Activated naive CD4-positive, alpha-beta T cell treated with Interleukin-2 at 50 U/mL for 16 hours (primary cell): ENCODE measurements at regions not wholly inside any gene's neighbourhood (a gene's known extent, or its start where the extent isn't known, plus 50 kb on each side); places are given as distances from the start of the nearest gene placed in this dataset.

Experiments used
- DNase-seq: peaks from one replicate; pipeline ENCODE4 v3.0.0-alpha.2; 2020

DNA sequence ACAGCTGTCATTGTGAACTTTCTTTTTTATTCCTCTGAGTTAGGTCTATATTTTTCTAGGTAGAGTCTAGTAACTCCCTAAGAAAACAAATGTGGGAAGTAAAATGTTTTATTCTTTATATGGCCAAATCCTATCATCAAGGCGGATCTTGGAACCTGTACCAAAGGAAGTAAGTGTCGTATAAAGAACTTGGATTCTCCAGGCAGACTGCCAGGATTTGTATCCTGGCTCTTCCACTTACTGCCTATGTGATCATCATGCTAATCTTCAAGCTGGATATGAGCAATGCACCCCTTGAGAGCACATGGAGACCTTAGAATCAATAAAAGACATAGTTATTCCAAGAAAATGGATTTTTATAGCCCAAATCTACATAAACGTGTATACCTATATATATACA, 286.5 kb downstream of the PCDH17 start:
- no peak for DNase-seq

GRCh38 chr13:57918913-57919312, 287.4 kb downstream of the PCDH17 start:
- DNase-seq: no peak

GRCh38 chr13:57925250-57925649, 293.7 kb downstream of the PCDH17 start:
- no peak for DNase-seq

DNA sequence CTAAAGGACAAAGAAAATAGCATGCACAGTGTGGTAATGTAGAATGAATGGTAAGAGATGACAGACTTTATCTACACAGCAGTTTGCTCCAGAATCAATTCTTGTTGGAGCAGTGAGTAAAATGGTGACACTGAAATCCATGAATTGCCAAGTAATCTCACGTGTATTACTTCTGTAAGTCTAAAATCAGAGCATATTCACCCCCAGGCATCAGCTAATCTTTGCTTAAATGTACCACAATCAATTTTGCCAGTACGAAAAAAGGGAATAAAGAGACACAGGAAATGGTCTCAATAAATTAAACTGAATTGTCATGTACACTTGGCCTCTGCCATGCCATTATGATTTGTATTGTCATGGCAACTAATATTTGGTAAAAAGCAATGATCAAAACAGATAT, 294.2 kb downstream of the PCDH17 start:
- no peak for DNase-seq

DNA sequence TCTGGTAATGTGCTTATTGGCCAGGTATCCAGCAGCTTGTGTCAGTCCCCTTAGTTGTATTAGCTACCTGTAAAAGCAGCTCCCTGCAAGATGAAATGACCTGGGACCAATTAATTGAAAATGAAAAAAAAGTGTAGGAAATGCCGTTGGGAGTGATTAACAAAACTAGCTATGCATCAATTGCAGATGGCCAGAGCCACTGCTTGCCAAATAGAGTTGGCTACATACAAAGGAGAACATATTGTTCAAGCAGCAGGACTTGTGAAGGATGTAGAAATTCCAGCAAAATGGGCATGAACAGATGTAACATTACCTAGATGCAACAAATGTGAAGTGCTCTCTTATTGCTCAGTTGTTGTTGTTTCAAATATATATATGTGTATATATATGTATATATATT, 300.5 kb downstream of the PCDH17 start:
- no peak for DNase-seq

DNA sequence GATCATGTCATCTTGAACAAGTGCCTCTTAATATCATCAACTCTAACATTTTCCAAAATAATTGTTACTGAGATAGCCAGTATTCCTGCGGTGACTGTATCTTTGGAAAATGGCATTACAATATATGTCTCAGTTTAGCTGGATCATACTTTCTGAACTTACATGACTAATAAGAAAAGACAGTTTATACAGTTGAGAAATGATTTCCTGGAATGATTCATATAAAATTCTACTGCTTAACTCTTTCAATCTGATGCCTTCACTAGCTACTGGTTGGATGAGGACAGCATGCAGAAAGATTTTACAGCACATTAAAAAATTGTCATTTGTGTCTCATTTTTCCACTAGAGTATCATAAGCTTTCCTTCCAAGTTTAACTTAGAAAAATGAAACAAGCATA, 302.1 kb downstream of the PCDH17 start:
- no peak for DNase-seq

- DNase-seq: no peak
Measured at GRCh38 chr13:57935965-57936364, 304.4 kb downstream of the PCDH17 start.

- DNase-seq: no peak
Measured at GRCh38 chr13:57946361-57946760, 314.8 kb downstream of the PCDH17 start.

- DNase-seq: no peak
Measured at GRCh38 chr13:57948884-57949283, 317.3 kb downstream of the PCDH17 start.

- no peak for DNase-seq
Measured at GRCh38 chr13:57969951-57970350, 338.4 kb downstream of the PCDH17 start.

DNA sequence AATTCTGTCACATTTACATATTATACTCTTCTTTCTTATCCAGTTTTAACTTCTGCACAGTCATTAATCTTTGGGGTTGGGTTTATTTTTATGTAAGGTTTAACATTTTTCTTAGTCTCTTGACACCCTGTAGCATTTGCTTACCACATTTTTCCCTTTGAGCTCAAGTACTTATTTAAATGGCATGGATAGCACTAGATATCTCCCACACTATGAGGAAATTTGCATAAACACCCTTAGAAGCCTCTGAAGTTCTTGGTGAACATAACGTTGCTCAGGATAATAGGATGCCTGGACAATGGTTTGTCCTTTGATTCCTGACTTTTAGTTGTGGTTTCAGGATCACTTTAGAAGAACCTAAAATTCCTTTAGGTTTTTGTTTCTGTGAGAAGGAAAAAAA, 338.9 kb downstream of the PCDH17 start:
- no peak for DNase-seq

GRCh38 chr13:57982782-57983181, 351.2 kb downstream of the PCDH17 start:
- DNase-seq: no peak

- DNase-seq: no peak
Measured at GRCh38 chr13:57988276-57988675, 356.7 kb downstream of the PCDH17 start.

- no peak for DNase-seq
Measured at GRCh38 chr13:57991041-57991440, 359.5 kb downstream of the PCDH17 start.

GRCh38 chr13:57992416-57992815, 360.9 kb downstream of the PCDH17 start:
- no peak for DNase-seq

DNA sequence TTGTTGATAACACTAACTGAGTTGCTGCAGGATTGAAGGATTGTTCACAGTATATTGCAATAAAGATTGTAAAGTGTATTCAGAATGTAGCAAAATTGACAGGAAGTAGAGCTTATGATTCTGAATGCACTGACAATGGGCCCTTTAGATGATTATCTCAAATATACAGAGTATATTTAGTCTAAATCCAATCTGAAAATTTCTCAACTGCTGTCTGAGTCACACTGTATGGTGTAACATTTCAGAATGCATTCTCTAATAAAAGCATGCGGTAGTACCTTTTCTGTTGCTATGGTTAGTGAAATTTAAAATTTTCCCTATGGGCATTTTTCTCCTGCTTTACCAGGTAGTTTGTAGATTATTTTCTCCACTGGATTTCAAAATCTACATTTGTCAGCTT, 365.2 kb downstream of the PCDH17 start:
- DNase-seq: no peak

- no peak for DNase-seq
Measured at GRCh38 chr13:58004751-58005150, 373.2 kb downstream of the PCDH17 start.

GRCh38 chr13:58018020-58018419, 386.5 kb downstream of the PCDH17 start:
- DNase-seq: no peak

- DNase-seq: no peak
Measured at GRCh38 chr13:58018865-58019264, 387.3 kb downstream of the PCDH17 start.

GRCh38 chr13:58024103-58024502, 392.6 kb downstream of the PCDH17 start:
- no peak for DNase-seq

DNA sequence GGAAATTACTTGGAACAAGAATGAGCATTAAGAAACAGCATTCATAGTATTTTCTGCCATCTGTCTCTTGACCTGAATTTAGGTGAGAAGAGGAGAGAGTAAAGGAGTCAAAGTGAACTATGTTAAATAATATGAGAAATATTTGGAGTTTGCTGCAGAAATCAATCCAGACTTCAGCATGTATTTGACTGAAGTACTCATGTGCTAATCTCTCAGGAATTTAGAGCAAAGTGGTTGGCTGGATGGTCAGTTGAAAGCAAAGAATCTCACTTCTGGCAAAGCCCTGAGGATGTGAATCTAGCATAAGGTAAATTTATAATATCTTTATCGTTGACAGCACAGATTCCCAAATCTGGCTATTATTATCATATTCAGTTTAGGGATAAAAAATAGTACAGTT, 394.3 kb downstream of the PCDH17 start:
- DNase-seq: no peak

DNA sequence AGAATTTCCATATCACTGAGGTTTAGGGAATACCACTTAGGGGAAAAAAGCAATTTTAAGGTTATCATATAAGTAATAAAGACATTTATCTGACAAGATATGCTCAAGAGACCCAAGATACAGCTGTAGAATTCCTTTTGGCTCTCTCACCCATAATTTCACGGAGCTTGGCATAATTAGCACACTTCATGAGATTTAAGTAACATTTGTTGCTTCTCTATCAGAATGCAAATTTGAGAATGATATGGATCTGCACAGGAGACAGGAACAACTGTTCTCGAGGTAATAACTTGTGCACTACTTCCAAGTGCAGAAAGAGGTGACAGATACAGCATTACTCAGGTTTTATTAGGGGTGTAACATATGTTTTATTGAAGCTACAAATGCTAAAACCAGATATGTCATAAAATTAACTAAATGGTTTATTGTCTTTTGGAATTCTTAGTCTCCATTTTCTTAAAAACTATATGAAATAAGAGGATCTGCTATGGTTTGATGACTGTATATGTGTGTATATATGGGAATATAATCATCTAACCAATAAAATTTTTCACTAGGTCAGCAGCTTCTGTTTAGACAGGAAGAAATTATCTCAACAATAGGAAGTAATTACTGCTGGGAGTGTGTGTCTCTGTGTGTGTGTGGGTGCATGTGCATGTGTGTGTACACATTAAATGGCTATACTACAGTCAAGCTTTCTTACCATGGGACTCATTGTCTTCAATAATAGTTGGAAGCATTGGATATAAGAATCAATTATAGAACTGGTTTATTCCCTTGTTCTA, 401.3 kb downstream of the PCDH17 start:
- no peak for DNase-seq

GRCh38 chr13:58043971-58044370, 412.4 kb downstream of the PCDH17 start:
- DNase-seq: no peak

GRCh38 chr13:58048670-58049069, 417.1 kb downstream of the PCDH17 start:
- DNase-seq: no peak

- DNase-seq: no peak
Measured at GRCh38 chr13:58051396-58051795, 419.9 kb downstream of the PCDH17 start.
